K562 (cell line): ENCODE measurements at regions not wholly inside any gene's neighbourhood (a gene's known extent, or its start where the extent isn't known, plus 50 kb on each side); places are given as distances from the start of the nearest gene placed in this dataset.

Source experiments
- ATAC-seq: fragments of 200-7000 bp; cut with Tn5 transposase; 3 replicates; pipeline ENCODE4 v1.9.1; 2020; ENCODE audit warnings: moderate library complexity
- BruUV-seq: library from RNA; stranded (reverse); fragments of 400-500 nt; replicated peaks from 2 replicates; lab custom pipeline; 2021; lab: Mats Ljungman, UMichigan
- CTCF ChIA-PET: fragments of 300-600 bp; formaldehyde crosslinking; extraction: SDS; loops from one replicate; lab custom pipeline; 2021; ENCODE audit warnings: low intra/inter-chr PET ratio; lab: Yijun Ruan, JAX
- POLR2A ChIA-PET: fragments of 300-600, 350-650 bp; sonication (Branson Sonifier 250); formaldehyde crosslinking; extraction: SDS; loops from one replicate; lab custom pipeline; 2021; ENCODE audit warnings: antibody characterized with exemption, inconsistent platforms; lab: Yijun Ruan, JAX
- DNase-seq, 4 experiments: peaks; one replicate each; pipeline versions ENCODE4 v3.0.0 to v3.0.0-alpha.2; 2011 to 2018; ENCODE audit warnings: low spot score in 3 of 4, mixed read lengths in 3 of 4; ENCODE audit errors: extremely low read depth in 1 of 4
- FAIRE-seq: peaks from 2 replicates; lab custom pipeline; 2011; peaks lifted over from hg19 to GRCh38; lab: Jason Lieb, UNC
- H2AFZ ChIP-seq: 2 replicates; pipeline ENCODE4 v1.6.0; 2011; ENCODE audit warnings: low read depth, low read length, control low read depth, inconsistent platforms
- H3K27ac ChIP-seq: fragments of 200-600 bp; 3 replicates; pipeline ENCODE4 v1.8.0; 2011; ENCODE audit warnings: low read depth, mild to moderate bottlenecking, control low read depth, inconsistent platforms, low read length, moderate library complexity, mixed read lengths; ENCODE audit errors: extremely low read depth
- H3K27me3 ChIP-seq, 2 experiments: fragments of 300-600 bp in 1 of 2; 2 replicates in 1 of 2; 3 replicates in 1 of 2; pipeline versions ENCODE4 v1.6.0 to v1.8.0; 2011; ENCODE audit warnings: inconsistent platforms in 2 of 2, low read length in 2 of 2, mild to moderate bottlenecking in 1 of 2, mixed read lengths in 1 of 2, moderate library complexity in 1 of 2; ENCODE audit not compliant: control insufficient read depth in 2 of 2, insufficient read depth in 2 of 2
- H3K36me3 ChIP-seq: fragments of 300-600 bp; 3 replicates; pipeline ENCODE4 v1.8.0; 2011; ENCODE audit warnings: mild to moderate bottlenecking, low read length, inconsistent platforms; ENCODE audit not compliant: control insufficient read depth, insufficient read depth
- H3K4me1 ChIP-seq, 2 experiments: fragments of 200-600 bp in 1 of 2; replicated peaks in 1 of 2; 2 replicates in 1 of 2; 3 replicates in 1 of 2; pipeline versions ENCODE4 v1.5.1 to v1.8.0; 2011; ENCODE audit warnings: inconsistent platforms in 2 of 2, low read length in 2 of 2, mild to moderate bottlenecking in 1 of 2, mixed read lengths in 1 of 2, moderate library complexity in 1 of 2; ENCODE audit not compliant: control insufficient read depth in 2 of 2, insufficient read depth in 2 of 2
- H3K4me2 ChIP-seq: 2 replicates; pipeline ENCODE4 v1.6.1; 2011; ENCODE audit warnings: low read length, control low read depth, inconsistent platforms, mixed read lengths; ENCODE audit not compliant: insufficient read depth
- H3K4me3 ChIP-seq: fragments of 200-600 bp; sonication (generic), shearing (Covaris generic); 2 replicates; pipeline ENCODE4 v1.5.1; 2016; ENCODE audit warnings: control low read depth, inconsistent platforms
- H3K79me2 ChIP-seq: fragments of 200-600 bp; 3 replicates; pipeline ENCODE4 v1.8.0; 2011; ENCODE audit warnings: low read length, inconsistent platforms; ENCODE audit not compliant: control insufficient read depth, insufficient read depth
- H3K9ac ChIP-seq, 2 experiments: 2 replicates each; pipeline versions ENCODE4 v1.6.0 to v1.6.1; 2011; ENCODE audit warnings: low read depth in 2 of 2, low read length in 2 of 2, control low read depth in 1 of 2, inconsistent platforms in 1 of 2, mild to moderate bottlenecking in 1 of 2, mixed read lengths in 1 of 2; ENCODE audit not compliant: insufficient read depth in 1 of 2
- H3K9me1 ChIP-seq: one replicate; pipeline ENCODE4 v1.6.0; 2011; ENCODE audit warnings: inconsistent platforms, mild to moderate bottlenecking, low read length, moderate library complexity; ENCODE audit not compliant: control insufficient read depth, insufficient read depth
- H3K9me3 ChIP-seq: replicated peaks from 2 replicates; pipeline ENCODE4 v1.5.1; 2011; ENCODE audit warnings: low read depth, low read length, inconsistent platforms; ENCODE audit not compliant: control insufficient read depth, insufficient read depth
- H4K20me1 ChIP-seq: replicated peaks from 2 replicates; pipeline ENCODE4 v1.6.1; 2011; ENCODE audit warnings: low read length, inconsistent platforms, mixed read lengths; ENCODE audit not compliant: control insufficient read depth, insufficient read depth
- EP400 ChIP-seq: fragments of 450-650 bp; IDR thresholded peaks from 2 replicates; pipeline ENCODE4 v1.6.1; 2017; ENCODE audit warnings: antibody characterized with exemption, mild to moderate bottlenecking, moderate library complexity
- PHF21A ChIP-seq: fragments of 450-650 bp; IDR thresholded peaks from 2 replicates; pipeline ENCODE4 v1.6.1; 2017; ENCODE audit warnings: low read depth, borderline replicate concordance
- PTRF ChIP-seq: fragments of 450-650 bp; IDR thresholded peaks from 2 replicates; pipeline ENCODE4 v1.6.1; 2016; ENCODE audit warnings: mild to moderate bottlenecking, missing genetic modification characterization, missing compliant biosample characterization
- SMARCA5 ChIP-seq: fragments of 450-650 bp; IDR thresholded peaks from 2 replicates; pipeline ENCODE4 v1.6.1; 2016
- TAF15 ChIP-seq: fragments of 200-400 bp; formaldehyde crosslinking; IDR thresholded peaks from 2 replicates; pipeline ENCODE4 v1.6.1; 2017; ENCODE audit warnings: mild to moderate bottlenecking, low read depth, low read length, moderate library complexity
- WGBS: fragments of 100-300 bp; shearing (Covaris generic); methylation state at CpG from one replicate; pipeline ENCODE4 v1.1.6; 2016; ENCODE audit warnings: low coverage, mixed read lengths; ENCODE audit not compliant: insufficient coverage; ENCODE audit errors: missing lambda C conversion rate; 5-methylcytosine and 5-hydroxymethylcytosine counted together
- in situ Hi-C: fragments of 300-500 bp; cut with MboI; formaldehyde crosslinking; loops from 4 replicates; pipeline ENCODE4 v1.15.0; 2018; ENCODE audit warnings: inconsistent platforms, mixed read lengths
- intact Hi-C: fragments of 100-400 bp; cut with micrococcal nuclease; formaldehyde crosslinking; loops from 2 replicates; pipeline ENCODE4 v1.14.2; 2022
- TF ChIP-seq, protein P1 (sequence below): fragments of 450-650 bp; IDR thresholded peaks from 2 replicates; pipeline ENCODE4 v1.6.1; 2017; ENCODE audit warnings: antibody characterized with exemption
- TF ChIP-seq, protein P2 (sequence below): fragments of 150-350 bp; conservative IDR thresholded peaks from 2 replicates; pipeline ENCODE4 v1.6.1; 2014; ENCODE audit warnings: low read length
- TF ChIP-seq, protein P3 (sequence below), 2 experiments: fragments of 450-650 bp; formaldehyde crosslinking in 1 of 2; IDR thresholded peaks; 2 replicates each; pipeline versions ENCODE4 v1.4.0 to v1.6.1; 2014 to 2020; ENCODE audit warnings: mild to moderate bottlenecking in 2 of 2, borderline replicate concordance in 1 of 2, low read depth in 1 of 2

DNA sequence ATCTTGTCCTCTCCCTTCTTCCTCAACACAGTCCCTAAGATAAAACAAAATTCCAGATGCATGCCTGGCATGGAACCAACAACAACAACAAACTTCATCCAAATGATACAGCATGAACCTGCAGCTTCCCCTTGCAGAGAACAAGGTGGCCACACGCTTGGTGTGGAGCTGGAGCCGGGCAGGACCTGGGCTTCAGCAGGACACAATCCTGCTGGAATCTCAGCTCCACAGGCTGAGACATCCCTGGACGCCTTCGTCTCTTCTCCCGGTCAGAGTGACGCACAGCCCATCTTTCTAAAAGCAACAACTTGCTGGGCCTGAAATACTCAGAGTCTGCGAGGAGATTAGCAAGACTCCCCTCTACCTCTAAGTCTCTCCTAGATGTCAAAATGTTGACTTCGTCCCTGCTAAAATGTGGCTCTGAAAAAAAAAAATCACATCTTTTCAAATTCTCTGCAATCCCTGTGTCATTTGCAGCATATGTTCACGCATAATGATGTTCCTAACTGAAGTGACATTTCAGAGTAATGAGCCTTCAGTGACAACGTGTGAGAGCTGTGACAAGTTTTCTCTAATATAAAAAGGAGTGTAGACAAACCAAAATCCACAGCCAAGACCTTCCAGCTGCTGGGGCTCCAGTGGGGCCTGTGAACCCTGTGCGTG, 1232.3 kb downstream of the TBC1D22A start:
- no peaks in the 10 kb centered on the region for H3K79me2 ChIP-seq
- H3K36me3 ChIP-seq = no peaks in the 10 kb centered on the region
- ATAC-seq (no peak), DNase-seq (no peak)
- no peaks in the 10 kb centered on the region for H4K20me1 ChIP-seq
- H3K4me3 ChIP-seq = no peak overlapping the region
- no peak overlapping the region for H3K9ac ChIP-seq
- H3K9me3 ChIP-seq = no peaks in the 10 kb centered on the region
- TF ChIP-seq TAF15 (no peak), PHF21A (no peak), SMARCA5 (no peak), EP400 (no peak), PTRF (tag) (no peak)
- TF ChIP-seq, protein P1, sequence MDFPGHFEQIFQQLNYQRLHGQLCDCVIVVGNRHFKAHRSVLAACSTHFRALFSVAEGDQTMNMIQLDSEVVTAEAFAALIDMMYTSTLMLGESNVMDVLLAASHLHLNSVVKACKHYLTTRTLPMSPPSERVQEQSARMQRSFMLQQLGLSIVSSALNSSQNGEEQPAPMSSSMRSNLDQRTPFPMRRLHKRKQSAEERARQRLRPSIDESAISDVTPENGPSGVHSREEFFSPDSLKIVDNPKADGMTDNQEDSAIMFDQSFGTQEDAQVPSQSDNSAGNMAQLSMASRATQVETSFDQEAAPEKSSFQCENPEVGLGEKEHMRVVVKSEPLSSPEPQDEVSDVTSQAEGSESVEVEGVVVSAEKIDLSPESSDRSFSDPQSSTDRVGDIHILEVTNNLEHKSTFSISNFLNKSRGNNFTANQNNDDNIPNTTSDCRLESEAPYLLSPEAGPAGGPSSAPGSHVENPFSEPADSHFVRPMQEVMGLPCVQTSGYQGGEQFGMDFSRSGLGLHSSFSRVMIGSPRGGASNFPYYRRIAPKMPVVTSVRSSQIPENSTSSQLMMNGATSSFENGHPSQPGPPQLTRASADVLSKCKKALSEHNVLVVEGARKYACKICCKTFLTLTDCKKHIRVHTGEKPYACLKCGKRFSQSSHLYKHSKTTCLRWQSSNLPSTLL = no peak
- TF ChIP-seq, protein P2, sequence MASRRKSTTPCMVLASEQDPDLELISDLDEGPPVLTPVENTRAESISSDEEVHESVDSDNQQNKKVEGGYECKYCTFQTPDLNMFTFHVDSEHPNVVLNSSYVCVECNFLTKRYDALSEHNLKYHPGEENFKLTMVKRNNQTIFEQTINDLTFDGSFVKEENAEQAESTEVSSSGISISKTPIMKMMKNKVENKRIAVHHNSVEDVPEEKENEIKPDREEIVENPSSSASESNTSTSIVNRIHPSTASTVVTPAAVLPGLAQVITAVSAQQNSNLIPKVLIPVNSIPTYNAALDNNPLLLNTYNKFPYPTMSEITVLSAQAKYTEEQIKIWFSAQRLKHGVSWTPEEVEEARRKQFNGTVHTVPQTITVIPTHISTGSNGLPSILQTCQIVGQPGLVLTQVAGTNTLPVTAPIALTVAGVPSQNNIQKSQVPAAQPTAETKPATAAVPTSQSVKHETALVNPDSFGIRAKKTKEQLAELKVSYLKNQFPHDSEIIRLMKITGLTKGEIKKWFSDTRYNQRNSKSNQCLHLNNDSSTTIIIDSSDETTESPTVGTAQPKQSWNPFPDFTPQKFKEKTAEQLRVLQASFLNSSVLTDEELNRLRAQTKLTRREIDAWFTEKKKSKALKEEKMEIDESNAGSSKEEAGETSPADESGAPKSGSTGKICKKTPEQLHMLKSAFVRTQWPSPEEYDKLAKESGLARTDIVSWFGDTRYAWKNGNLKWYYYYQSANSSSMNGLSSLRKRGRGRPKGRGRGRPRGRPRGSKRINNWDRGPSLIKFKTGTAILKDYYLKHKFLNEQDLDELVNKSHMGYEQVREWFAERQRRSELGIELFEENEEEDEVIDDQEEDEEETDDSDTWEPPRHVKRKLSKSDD = no peak
- TF ChIP-seq, protein P3, sequence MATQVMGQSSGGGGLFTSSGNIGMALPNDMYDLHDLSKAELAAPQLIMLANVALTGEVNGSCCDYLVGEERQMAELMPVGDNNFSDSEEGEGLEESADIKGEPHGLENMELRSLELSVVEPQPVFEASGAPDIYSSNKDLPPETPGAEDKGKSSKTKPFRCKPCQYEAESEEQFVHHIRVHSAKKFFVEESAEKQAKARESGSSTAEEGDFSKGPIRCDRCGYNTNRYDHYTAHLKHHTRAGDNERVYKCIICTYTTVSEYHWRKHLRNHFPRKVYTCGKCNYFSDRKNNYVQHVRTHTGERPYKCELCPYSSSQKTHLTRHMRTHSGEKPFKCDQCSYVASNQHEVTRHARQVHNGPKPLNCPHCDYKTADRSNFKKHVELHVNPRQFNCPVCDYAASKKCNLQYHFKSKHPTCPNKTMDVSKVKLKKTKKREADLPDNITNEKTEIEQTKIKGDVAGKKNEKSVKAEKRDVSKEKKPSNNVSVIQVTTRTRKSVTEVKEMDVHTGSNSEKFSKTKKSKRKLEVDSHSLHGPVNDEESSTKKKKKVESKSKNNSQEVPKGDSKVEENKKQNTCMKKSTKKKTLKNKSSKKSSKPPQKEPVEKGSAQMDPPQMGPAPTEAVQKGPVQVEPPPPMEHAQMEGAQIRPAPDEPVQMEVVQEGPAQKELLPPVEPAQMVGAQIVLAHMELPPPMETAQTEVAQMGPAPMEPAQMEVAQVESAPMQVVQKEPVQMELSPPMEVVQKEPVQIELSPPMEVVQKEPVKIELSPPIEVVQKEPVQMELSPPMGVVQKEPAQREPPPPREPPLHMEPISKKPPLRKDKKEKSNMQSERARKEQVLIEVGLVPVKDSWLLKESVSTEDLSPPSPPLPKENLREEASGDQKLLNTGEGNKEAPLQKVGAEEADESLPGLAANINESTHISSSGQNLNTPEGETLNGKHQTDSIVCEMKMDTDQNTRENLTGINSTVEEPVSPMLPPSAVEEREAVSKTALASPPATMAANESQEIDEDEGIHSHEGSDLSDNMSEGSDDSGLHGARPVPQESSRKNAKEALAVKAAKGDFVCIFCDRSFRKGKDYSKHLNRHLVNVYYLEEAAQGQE (IDR thresholded peaks at IDR 0.05; ENCODE audit: borderline replicate concordance) = no peak
- TF ChIP-seq, protein P3 (CRISPR knock-in tag; IDR thresholded peaks at IDR 0.05; ENCODE audit: low read depth) = no peak
- TF ChIP-seq, all 486 proteins: peak for 0
- H3K9me1 ChIP-seq = no peaks in the 10 kb centered on the region
- no TSS peak for BruUV-seq
- no peak overlapping the region for H3K27ac ChIP-seq
- WGBS = 1% methylated on average over 10 of the region's 11 CpGs
- H2AFZ ChIP-seq = no peak overlapping the region
- no peak overlapping the region for H3K4me2 ChIP-seq
- FAIRE-seq = no peak
- intact Hi-C loops (no loop called here), in situ Hi-C loops (no loop called here)
- peaks cover 0 to 11% of the 10 kb centered on the region in 2 experiments; a peak in 2 of 5 replicates for H3K27me3 ChIP-seq
- POLR2A ChIA-PET = interaction anchor here (1.0 kb wide), 1 partner anchor 10 kb away, joined by 3 read pairs; no protein-coding TSS in a partner anchor
- no peaks in the 10 kb centered on the region for H3K4me1 ChIP-seq
- CTCF ChIA-PET = no interaction called here
